ENCODE measurements at regions not wholly inside any gene's neighbourhood (a gene's known extent, or its start where the extent isn't known, plus 50 kb on each side); places are given as distances from the start of the nearest gene placed in this dataset.

DNA sequence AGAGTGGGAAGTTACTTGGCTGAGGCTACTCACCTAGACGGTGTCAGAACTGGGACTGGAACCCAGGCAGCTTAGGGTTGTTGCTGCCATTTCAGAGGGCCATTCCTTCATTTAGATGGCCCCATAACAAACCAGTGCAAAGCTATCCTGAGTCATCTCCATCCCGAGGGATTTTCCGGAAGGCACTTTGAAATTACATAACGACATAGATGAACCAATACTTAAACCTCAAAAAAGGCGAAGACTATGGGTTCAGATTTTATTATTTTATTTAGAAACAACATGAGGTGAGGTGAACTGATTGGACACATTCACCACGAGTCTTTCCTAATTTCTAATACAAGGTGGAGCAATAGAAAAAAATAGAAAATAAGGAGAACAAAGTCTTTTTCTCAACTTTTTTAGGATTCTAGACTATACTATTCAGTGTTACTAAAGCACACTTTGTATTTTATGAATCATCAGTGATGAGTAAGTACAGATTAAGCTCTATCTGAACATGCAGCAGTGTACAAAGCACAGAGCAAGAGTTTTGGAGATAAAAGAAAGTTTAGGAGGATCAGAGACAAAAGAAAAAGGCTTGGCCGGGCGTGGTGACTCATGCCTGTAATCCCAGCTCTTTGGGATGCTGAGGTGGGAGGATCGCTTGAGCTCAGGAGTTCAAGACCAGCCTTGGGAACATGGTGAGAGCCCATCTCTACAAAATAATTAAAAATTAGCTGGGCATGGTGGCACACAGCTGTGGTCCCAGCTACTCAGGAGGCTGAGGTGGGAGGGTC lies 79.5 kb upstream of the SVIL start:
- H3K4me3 Mint-ChIP-seq: no peak overlapping the region
- H3K4me1 Mint-ChIP-seq: peaks cover 41% of the 10 kb centered on the region
- TF ChIP-seq, protein P1, sequence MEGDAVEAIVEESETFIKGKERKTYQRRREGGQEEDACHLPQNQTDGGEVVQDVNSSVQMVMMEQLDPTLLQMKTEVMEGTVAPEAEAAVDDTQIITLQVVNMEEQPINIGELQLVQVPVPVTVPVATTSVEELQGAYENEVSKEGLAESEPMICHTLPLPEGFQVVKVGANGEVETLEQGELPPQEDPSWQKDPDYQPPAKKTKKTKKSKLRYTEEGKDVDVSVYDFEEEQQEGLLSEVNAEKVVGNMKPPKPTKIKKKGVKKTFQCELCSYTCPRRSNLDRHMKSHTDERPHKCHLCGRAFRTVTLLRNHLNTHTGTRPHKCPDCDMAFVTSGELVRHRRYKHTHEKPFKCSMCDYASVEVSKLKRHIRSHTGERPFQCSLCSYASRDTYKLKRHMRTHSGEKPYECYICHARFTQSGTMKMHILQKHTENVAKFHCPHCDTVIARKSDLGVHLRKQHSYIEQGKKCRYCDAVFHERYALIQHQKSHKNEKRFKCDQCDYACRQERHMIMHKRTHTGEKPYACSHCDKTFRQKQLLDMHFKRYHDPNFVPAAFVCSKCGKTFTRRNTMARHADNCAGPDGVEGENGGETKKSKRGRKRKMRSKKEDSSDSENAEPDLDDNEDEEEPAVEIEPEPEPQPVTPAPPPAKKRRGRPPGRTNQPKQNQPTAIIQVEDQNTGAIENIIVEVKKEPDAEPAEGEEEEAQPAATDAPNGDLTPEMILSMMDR (IDR thresholded peaks at IDR 0.05; ENCODE audit: unreplicated experiment in 3 of 3): no peak
- H3K9me3 Mint-ChIP-seq: peaks cover 22% of the 10 kb centered on the region
- no peak overlapping the region for H3K27ac Mint-ChIP-seq
- peaks cover 51% of the 10 kb centered on the region for H3K36me3 Mint-ChIP-seq (ENCODE audit: low read depth)
- no peaks in the 10 kb centered on the region for H3K27me3 Mint-ChIP-seq (ENCODE audit: low read depth)

DNA sequence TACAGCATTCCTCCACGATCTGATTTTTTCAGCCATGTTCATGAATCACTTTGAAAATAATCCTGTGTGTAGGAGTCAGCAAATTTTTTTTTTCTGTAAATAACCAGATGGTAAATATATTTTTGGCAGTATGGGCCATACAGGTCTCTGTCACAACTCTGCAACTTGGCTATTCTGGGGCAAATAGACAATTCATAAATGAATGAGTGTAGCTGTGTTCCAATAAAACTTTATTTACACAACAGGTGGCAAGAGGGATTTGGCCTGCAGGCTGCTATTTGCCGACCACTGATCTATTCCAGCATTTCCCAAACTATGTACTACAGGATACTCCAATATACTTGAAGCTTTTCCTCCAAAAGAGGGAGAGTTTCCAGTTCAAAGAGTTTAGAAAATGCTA lies 78.7 kb upstream of the SVIL start:
- TF ChIP-seq, protein P1 (IDR thresholded peaks at IDR 0.05; ENCODE audit: unreplicated experiment in 3 of 3): no peak
- Mint-ChIP-seq H3K4me1 (peaks cover 47% of the 10 kb centered on the region), H3K27me3 (ENCODE audit: low read depth) (no peaks in the 10 kb centered on the region), H3K4me3 (no peak overlapping the region), H3K36me3 (ENCODE audit: low read depth) (peaks cover 50% of the 10 kb centered on the region), H3K9me3 (peaks cover 17% of the 10 kb centered on the region), H3K27ac (no peak overlapping the region)

DNA sequence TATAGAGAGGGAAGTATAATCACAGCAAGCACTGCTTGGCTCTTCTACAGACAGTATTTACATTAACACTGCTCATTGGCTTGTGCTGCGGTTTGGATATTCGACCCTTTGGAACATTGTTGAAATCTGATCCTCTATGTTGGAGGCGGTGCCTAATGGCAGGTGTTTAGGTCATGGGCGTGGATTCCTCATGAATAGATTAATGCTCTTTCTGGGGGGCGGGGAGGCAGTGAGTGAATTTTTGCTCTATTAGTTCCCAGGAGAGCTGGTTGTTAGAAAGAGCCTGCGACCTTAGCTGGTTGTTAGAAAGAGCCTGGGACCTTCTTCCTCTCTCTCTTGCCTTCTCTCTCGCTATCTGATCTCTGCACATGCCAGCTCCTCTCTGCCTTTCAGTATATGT lies 77.3 kb upstream of the SVIL start:
- peak overlapping the region in 2 of 3 experiments; percentile 17 to 57 for H3K27ac Mint-ChIP-seq
- H3K36me3 Mint-ChIP-seq (ENCODE audit: low read depth): peaks cover 47% of the 10 kb centered on the region
- H3K9me3 Mint-ChIP-seq: peaks cover 17% of the 10 kb centered on the region
- H3K27me3 Mint-ChIP-seq (ENCODE audit: low read depth): no peaks in the 10 kb centered on the region
- peaks cover 48% of the 10 kb centered on the region for H3K4me1 Mint-ChIP-seq
- no peak overlapping the region for H3K4me3 Mint-ChIP-seq
- TF ChIP-seq, protein P1 (IDR thresholded peaks at IDR 0.05; ENCODE audit: unreplicated experiment in 3 of 3): no peak

DNA sequence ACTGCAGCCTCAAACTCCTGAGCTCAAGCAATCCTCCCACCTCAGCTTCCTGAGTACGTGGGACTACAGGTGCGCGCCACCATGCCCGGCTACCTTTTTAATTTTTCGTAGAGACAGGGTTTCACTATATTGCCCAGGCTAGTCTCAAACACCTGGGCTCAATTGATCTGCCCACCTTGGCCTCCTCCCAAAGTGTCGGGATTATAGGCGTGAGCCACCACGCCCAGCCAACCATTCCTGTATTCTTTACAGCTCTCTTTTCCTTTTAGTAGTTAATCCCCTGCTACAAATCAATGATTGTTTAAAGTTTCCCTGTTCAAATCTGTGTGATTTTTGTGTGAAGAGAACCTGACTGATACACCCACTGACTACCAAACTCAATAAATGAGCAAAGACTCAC lies 75.4 kb upstream of the SVIL start:
- H3K4me1 Mint-ChIP-seq: peaks cover 39% of the 10 kb centered on the region
- H3K27ac Mint-ChIP-seq: no peak overlapping the region
- TF ChIP-seq, protein P1 (IDR thresholded peaks at IDR 0.05; ENCODE audit: unreplicated experiment in 3 of 3): no peak
- H3K9me3 Mint-ChIP-seq: peaks cover 16% of the 10 kb centered on the region
- peaks cover 46% of the 10 kb centered on the region for H3K36me3 Mint-ChIP-seq (ENCODE audit: low read depth)
- no peaks in the 10 kb centered on the region for H3K27me3 Mint-ChIP-seq (ENCODE audit: low read depth)
- no peak overlapping the region for H3K4me3 Mint-ChIP-seq

DNA sequence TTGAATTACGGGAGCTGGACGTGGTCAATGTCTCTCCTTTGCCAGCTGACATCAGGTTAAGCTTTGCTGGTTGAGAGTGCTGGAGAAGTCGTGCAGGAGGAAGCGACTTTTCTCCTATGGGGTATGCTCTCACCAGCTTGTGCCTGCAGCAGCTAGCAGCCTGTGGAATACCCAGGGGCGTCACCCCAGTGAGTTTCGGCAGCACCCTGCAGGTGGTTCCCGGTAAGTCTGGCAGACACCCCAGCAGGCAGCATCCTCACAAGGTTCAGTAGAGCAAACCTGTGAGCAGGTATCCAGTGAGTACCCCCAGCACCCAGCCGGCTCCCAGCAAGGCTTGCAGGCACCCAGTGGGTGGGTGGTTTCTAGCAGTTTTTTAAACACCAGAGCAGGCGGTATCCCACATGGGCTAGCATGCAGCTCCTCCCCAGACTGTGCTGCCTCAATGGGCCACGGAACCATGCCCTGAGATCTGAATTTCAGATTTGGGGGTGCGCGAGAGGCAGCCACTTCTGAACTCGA lies 74.8 kb upstream of the SVIL start:
- Mint-ChIP-seq H3K27me3 (ENCODE audit: low read depth) (no peaks in the 10 kb centered on the region), H3K36me3 (ENCODE audit: low read depth) (peaks cover 43% of the 10 kb centered on the region), H3K4me1 (peaks cover 41% of the 10 kb centered on the region), H3K27ac (no peak overlapping the region), H3K9me3 (peaks cover 16% of the 10 kb centered on the region), H3K4me3 (no peak overlapping the region)
- TF ChIP-seq, protein P1 (IDR thresholded peaks at IDR 0.05; ENCODE audit: unreplicated experiment in 3 of 3): no peak

DNA sequence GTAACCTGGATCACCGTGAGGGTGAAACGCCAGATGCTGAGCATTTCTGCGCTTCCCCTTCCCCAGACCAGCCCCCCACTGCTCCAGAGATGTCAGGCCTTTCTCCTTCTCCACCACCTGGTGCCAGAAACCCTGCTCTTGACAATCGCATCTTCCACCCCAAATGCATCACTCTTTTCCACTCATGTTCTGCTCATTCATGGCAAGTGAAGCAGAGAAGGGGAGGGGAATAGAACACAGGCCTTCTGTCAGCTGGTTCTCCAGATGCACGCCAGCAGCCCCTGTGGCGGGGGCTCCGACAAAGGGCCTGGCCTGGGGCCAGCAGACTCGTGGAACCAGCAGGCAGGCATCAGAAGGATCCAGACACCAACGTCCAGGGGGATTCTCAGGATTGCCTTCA lies 68.5 kb upstream of the SVIL start:
- Mint-ChIP-seq H3K27me3 (ENCODE audit: low read depth) (no peaks in the 10 kb centered on the region), H3K4me3 (peak overlapping the region in 2 of 3 experiments; percentile 30 to 48), H3K4me1 (peaks cover 49% of the 10 kb centered on the region), H3K36me3 (ENCODE audit: low read depth) (peaks cover 26% of the 10 kb centered on the region), H3K9me3 (peaks cover 8% of the 10 kb centered on the region), H3K27ac (peak overlapping the region; percentile 71 to 92 (median 86))
- TF ChIP-seq, protein P1 (IDR thresholded peaks at IDR 0.05; ENCODE audit: unreplicated experiment in 3 of 3): no peak

Measured in nephron (organoid).